ENCODE measurements at regions not wholly inside any gene's neighbourhood (a gene's known extent, or its start where the extent isn't known, plus 50 kb on each side); places are given as distances from the start of the nearest gene placed in this dataset.
"Not testable (repeated sequence)": the region's sequence is repeated elsewhere in the genome, so short reads cannot be mapped to it uniquely, and the experiment has no call there.

DNA sequence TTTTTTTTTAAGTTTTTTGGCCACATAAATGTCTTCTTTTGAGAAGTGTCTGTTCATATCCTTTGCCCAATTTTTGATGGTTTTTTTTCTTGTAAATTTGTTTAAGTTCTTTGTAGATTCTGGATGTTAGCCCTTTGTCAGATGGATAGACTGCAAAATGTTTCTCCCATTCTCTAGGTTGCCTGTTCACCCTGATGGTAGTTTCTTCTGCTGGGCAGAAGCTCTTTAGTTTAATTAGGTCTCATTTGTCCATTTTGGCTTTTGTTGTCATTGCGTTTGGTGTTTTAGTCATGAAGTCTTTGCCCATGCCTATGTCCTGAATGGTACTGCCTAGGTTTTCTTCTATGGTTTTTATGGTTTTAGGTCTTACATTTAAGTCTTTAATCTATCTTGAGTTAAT lies 320.9 kb upstream of the SETBP1 start:
- not testable (repeated sequence) for DNase-seq (ENCODE audit: low read depth in 3 of 3, low spot score in 2 of 3)

DNA sequence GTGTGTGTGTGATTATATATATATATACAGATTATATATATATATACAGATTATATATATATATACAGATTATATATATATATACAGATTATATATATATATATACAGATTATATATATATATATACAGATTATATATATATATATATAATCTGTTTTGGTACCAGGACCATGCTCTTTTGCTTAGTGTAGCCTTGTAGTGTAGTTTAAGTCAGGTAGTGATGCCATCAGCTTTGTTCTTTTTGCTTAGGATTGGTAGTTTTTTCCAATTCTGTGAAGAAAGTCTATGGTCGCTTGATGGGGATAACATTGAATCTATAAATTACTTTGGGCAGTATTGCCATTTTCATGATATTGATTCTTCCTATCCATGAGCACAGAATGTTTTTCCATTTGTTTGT lies 318.5 kb upstream of the SETBP1 start:
- not testable (repeated sequence) for DNase-seq (ENCODE audit: low read depth in 3 of 3, low spot score in 2 of 3)

DNA sequence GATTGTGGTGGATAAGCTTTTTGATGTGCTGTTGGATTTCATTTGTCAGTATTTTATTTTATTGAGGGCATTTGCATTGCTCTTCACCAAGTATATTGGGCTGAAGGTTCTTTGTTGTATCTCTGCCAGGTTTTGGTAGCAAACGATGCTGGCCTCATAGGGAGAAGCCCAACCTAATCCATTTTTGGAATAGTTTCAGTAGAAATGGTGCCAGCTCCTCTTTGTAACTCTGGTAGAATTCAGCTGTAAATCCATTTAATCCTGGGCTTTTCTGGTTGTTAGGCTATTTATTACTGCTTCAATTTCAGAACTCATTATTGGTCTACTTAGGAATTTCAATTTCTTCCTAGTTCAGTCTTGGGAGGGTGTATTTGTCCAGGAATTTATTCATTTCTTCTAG lies 309.8 kb upstream of the SETBP1 start:
- DNase-seq (ENCODE audit: low read depth in 3 of 3, low spot score in 2 of 3): no peak

GRCh38 chr18:44374966-44375365 lies 305.7 kb upstream of the SETBP1 start:
- no peak for DNase-seq (ENCODE audit: low read depth in 3 of 3, low spot score in 2 of 3)

GRCh38 chr18:44386401-44386800 lies 294.3 kb upstream of the SETBP1 start:
- no peak for DNase-seq (ENCODE audit: low read depth in 3 of 3, low spot score in 2 of 3)

- no peak for DNase-seq (ENCODE audit: low read depth in 3 of 3, low spot score in 2 of 3)
Measured at GRCh38 chr18:44388329-44388728, 292.4 kb upstream of the SETBP1 start.

DNA sequence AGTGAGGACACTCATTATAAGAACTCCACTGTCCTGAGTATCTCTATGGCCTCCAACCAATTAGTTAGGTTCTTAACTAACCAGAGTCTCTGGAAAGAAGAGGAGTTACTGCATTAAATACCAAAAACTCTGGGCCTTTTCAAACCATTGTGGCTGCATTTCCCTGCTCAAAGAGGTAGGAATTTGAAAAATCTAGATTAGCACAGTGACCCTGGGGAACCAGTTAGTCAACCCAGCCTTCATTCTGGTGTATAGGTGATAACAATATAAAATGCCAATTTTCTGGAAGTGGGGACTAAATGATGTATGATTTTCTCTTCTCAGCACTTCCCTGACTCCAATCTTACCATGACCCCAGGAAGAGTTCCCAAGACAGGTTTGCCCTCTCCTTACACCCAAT lies 287.8 kb upstream of the SETBP1 start:
- no peak for DNase-seq (ENCODE audit: low read depth in 3 of 3, low spot score in 2 of 3)

- DNase-seq (ENCODE audit: low read depth in 3 of 3, low spot score in 2 of 3): peak in 1 of 3 donors; percentile 29
Measured at GRCh38 chr18:44393406-44393805, 287.3 kb upstream of the SETBP1 start.

DNA sequence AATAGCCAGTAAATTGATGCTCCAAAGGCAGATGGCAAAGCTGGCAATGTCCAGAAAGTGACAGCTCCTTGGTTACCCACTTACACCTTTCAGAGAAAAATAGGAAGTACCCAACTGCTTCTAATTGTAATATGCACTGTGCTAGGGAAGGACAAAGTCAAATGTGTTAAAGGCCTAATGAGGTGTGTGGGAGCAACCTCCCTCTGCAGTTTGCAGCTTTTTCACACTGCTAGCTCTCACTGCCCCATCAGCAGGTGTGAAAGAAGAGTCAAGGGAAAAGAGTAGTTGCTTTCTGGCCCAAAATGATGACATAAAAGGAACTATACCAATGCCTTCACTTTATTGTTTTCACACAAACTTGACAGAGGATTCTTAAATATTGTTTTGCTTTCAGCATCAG lies 284.1 kb upstream of the SETBP1 start:
- DNase-seq (ENCODE audit: low read depth in 3 of 3, low spot score in 2 of 3): no peak

- no peak for DNase-seq (ENCODE audit: low read depth in 3 of 3, low spot score in 2 of 3)
Measured at GRCh38 chr18:44409071-44409470, 271.6 kb upstream of the SETBP1 start.

GRCh38 chr18:44409515-44409914 lies 271.2 kb upstream of the SETBP1 start:
- no peak for DNase-seq (ENCODE audit: low read depth in 3 of 3, low spot score in 2 of 3)

DNA sequence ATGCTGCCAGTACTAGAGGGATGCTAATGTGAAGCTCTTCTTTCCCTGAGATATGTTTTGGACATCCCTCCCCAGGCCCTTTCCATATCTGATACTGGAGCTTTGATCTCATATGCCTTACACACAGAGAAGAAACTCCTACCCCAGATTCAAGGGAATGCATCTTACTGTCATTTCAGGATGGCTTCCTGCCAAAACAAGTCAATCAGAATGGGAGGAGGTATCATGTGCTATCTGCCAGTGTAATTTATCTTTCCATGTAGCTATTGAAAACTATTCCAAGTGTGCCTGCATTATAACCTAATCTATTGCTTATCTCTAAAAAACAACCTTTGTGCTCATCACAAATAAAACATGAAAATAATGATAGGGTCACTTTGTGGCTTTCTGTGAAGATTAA lies 269.9 kb upstream of the SETBP1 start:
- DNase-seq (ENCODE audit: low read depth in 3 of 3, low spot score in 2 of 3): no peak

GRCh38 chr18:44411262-44411905 lies 269.3 kb upstream of the SETBP1 start:
- DNase-seq (ENCODE audit: low read depth in 3 of 3, low spot score in 2 of 3): no peak

DNA sequence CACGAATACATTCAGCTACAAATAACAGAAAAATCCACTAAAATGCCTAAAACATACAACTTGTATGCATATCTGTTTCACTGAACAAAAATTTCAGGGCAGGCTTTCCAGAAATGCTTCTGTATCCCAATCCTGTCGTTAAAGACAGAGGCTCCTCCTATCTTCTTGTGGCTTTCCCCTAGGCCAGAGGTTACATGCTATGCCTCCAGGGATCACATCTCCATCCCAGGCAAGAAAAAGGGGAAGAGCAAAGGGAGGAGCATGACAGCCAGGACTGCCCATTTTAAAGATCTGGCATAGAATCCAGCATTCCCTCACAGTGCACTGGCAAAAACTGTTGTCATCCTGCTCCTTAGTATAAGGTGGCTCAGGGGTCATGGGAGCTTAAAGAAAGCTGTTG lies 268.7 kb upstream of the SETBP1 start:
- DNase-seq (ENCODE audit: low read depth in 3 of 3, low spot score in 2 of 3): no peak

- no peak for DNase-seq (ENCODE audit: low read depth in 3 of 3, low spot score in 2 of 3)
Measured at GRCh38 chr18:44423814-44424644, 256.7 kb upstream of the SETBP1 start.

GRCh38 chr18:44424645-44425035 lies 256.0 kb upstream of the SETBP1 start:
- DNase-seq (ENCODE audit: low read depth in 3 of 3, low spot score in 2 of 3): no peak

GRCh38 chr18:44425161-44425560 lies 255.5 kb upstream of the SETBP1 start:
- no peak for DNase-seq (ENCODE audit: low read depth in 3 of 3, low spot score in 2 of 3)

- DNase-seq (ENCODE audit: low read depth in 3 of 3, low spot score in 2 of 3): no peak
Measured at GRCh38 chr18:44437603-44438002, 243.1 kb upstream of the SETBP1 start.

GRCh38 chr18:44450226-44450625 lies 230.5 kb upstream of the SETBP1 start:
- DNase-seq (ENCODE audit: low read depth in 3 of 3, low spot score in 2 of 3): no peak

GRCh38 chr18:44452346-44452745 lies 228.3 kb upstream of the SETBP1 start:
- no peak for DNase-seq (ENCODE audit: low read depth in 3 of 3, low spot score in 2 of 3)

- DNase-seq (ENCODE audit: low read depth in 3 of 3, low spot score in 2 of 3): no peak
Measured at GRCh38 chr18:44453505-44453904, 227.2 kb upstream of the SETBP1 start.

- DNase-seq (ENCODE audit: low read depth in 3 of 3, low spot score in 2 of 3): no peak
Measured at GRCh38 chr18:44458777-44459176, 221.9 kb upstream of the SETBP1 start.

Data from right renal cortex interstitium (tissue), 3 donors.